GM10248 (cell line): ENCODE measurements at regions not wholly inside any gene's neighbourhood (a gene's known extent, or its start where the extent isn't known, plus 50 kb on each side); places are given as distances from the start of the nearest gene placed in this dataset.

Experiments used
- CTCF ChIA-PET: fragments of 300-600 bp; sonication (Branson Sonifier 250); formaldehyde crosslinking; extraction: SDS; loops from one replicate; lab custom pipeline; 2021; ENCODE audit warnings: antibody characterized with exemption; lab: Yijun Ruan, JAX
- POLR2A ChIA-PET: fragments of 350-650 bp; sonication (Branson Sonifier 250); formaldehyde crosslinking; extraction: SDS; loops from one replicate; lab custom pipeline; 2020; ENCODE audit warnings: antibody characterized with exemption; lab: Yijun Ruan, JAX
- DNase-seq: peaks from one replicate; pipeline ENCODE4 v3.0.0; 2012; ENCODE audit errors: extremely low spot score
- TF ChIP-seq, protein P1 (sequence below): IDR thresholded peaks from 2 replicates; pipeline ENCODE4 v1.5.1; 2012; ENCODE audit warnings: mild to moderate bottlenecking, low read depth; ENCODE audit errors: extremely low read depth, missing control alignments, control extremely low read depth

DNA sequence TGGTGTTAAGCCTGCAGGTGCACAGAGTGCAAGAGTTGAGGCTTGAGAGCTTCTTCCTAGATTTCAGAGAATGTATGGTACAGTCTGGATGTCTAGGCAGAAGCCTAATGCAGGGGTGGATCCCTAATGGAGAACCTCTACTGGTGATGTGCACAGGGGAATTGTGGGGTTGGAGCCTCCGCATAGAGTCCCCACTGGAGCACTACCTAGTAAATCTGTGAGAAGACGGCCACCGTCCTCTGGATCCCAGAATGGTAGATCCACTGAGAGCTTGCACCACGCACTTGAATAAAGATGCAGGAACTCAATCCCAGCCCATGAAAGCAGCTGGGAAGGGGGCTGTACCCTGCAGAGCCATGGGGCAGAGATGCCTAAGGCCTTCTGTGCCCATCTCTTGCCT lies 699.4 kb upstream of the FAM174A start:
- ChIA-PET POLR2A (no interaction called here), CTCF (no interaction called here)
- DNase-seq, result no peak

DNA sequence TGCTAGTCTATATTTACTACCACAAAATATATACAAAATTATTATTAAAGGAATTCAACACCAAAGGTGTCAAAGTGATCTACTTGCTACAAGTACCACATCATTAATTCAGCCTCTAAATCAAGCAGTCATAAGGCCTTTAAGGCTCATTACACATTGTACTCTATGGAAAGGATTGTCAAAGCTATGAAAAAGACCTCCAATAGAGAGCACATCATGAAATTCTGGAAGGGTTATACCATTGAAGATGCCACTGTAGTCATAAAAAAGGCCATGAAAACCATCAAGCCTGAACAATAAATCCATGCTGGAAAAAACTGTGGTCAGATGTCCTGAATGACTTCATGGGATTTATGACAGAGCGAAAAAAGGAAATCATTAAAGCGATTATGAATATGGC lies 708.0 kb upstream of the FAM174A start:
- ChIA-PET POLR2A (no interaction called here), CTCF (no interaction called here)
- no peak for DNase-seq
- TF ChIP-seq, protein P1, sequence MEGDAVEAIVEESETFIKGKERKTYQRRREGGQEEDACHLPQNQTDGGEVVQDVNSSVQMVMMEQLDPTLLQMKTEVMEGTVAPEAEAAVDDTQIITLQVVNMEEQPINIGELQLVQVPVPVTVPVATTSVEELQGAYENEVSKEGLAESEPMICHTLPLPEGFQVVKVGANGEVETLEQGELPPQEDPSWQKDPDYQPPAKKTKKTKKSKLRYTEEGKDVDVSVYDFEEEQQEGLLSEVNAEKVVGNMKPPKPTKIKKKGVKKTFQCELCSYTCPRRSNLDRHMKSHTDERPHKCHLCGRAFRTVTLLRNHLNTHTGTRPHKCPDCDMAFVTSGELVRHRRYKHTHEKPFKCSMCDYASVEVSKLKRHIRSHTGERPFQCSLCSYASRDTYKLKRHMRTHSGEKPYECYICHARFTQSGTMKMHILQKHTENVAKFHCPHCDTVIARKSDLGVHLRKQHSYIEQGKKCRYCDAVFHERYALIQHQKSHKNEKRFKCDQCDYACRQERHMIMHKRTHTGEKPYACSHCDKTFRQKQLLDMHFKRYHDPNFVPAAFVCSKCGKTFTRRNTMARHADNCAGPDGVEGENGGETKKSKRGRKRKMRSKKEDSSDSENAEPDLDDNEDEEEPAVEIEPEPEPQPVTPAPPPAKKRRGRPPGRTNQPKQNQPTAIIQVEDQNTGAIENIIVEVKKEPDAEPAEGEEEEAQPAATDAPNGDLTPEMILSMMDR, result no peak

More for the DNA sequence above, 699.4 kb upstream of the FAM174A start:
- TF ChIP-seq, protein P1, result no peak

DNA sequence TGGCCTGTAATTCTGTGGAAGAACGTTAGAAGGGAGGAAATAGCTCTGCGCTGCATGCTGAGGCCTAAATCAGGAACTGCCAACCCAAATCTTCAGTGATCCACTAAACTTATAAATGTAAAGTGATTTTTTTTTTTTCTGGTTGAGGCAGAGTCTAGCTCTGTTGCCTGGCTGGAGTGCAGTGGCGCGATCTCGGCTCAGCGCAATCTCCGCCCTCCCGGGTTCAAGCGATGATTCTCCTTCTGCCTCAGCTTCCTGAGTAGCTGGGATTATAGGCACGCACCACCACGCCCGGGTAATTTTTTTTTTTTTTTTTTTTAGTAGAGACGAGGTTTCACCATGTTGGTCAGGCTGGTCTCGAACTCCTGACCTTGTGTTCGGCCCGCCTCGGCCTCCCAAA lies 717.4 kb upstream of the FAM174A start:
- no peak for DNase-seq
- CTCF ChIA-PET, result interaction anchor here (0.6 kb wide), 1 partner anchor 173 kb away, joined by 3 read pairs; no protein-coding TSS in a partner anchor
- TF ChIP-seq, protein P1, result no peak
- POLR2A ChIA-PET, result no interaction called here

DNA sequence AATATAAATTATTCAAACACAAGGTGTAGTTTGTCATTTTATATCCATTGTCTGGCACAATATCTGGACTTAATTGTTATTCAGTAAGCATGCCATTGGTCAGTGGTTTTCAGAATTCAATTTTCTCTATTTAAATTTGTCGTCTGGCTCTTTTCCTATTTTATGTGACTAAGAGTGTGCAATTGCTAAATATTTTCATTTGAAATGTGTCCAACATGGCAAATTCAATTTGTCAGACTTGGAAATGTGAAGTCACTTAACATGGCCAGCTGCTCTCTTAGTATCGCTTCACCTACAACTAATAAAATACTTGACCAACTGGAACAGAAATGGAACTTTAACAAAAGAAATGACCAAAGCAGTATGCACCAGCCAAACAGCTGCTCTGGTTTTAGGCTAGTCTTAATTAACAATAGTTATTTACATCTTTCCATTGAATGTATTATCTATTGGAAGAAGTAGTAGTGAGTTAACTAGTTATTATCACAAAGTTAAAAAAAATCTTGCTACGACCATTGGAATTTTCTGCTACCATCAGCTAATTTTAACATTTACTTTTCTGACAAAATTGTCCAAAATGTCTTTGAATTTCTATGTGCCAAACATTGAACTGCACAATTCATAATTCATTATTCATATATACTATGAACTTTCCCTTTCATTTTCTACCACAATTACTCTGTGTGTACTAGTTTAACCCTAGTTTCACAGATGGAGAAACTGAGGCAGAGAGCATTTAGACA lies 720.7 kb upstream of the FAM174A start:
- DNase-seq, result no peak
- POLR2A ChIA-PET, result no interaction called here
- CTCF ChIA-PET, result no interaction called here
- TF ChIP-seq, protein P1, result no peak

DNA sequence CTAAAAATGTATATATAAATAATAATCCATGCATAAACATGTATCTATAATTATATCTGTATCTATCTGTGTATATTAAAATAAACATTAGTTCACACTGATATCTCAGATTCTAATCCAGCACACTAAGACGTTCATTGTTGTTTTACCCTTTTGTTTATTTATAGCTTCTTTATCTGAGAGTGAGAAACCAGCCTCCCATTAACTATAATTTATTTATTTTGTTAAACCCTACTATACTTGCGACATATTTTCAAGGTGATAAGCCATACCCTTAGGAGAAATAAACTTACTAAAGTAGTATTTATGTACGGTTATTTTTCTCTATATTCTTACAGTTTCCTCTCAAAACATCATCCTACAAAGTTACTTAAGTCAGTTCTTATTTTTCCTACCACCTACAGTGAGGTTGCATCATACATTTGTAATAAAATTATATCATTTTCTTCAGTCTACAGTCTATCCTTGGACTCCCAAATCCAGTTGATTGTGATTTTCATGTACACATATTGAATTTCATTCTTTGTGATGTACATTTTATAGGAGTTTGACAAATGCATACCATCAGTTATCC lies 726.4 kb upstream of the FAM174A start:
- DNase-seq, result no peak
- CTCF ChIA-PET, result interaction anchor here (0.7 kb wide), 1 partner anchor 13 kb away, joined by 3 read pairs; no protein-coding TSS in a partner anchor
- POLR2A ChIA-PET, result no interaction called here
- TF ChIP-seq, protein P1, result no peak

DNA sequence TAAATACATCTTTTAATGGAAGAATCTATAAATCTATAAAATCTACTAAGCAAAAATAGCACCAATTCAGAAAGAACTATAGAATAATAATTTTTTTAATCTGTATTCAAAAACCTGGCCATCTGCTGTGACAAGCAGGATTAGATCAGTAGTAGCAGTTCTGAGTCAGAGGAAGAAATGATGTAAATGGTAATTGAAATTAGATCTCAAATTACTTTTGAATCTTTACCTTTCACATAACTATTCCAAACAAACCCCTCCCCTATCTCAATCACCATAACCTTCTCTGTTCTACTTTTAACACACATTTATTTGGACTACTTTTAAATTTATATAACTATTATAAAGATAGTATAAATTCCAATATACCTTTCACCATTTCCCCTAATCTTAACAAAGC lies 727.8 kb upstream of the FAM174A start:
- ChIA-PET POLR2A (no interaction called here), CTCF (no interaction called here)
- no peak for DNase-seq
- TF ChIP-seq, protein P1, result no peak
